OCI-LY7 (cell line): ENCODE measurements at regions not wholly inside any gene's neighbourhood (a gene's known extent, or its start where the extent isn't known, plus 50 kb on each side); places are given as distances from the start of the nearest gene placed in this dataset.
"Not testable (repeated sequence)": the region's sequence is repeated elsewhere in the genome, so short reads cannot be mapped to it uniquely, and the experiment has no call there.

Source experiments
- BruUV-seq: library from RNA; stranded (reverse); fragments of 400-500 nt; replicated peaks from 2 replicates; lab custom pipeline; 2021; lab: Mats Ljungman, UMichigan
- CTCF ChIA-PET: fragments of 300-600 bp; sonication (Branson Sonifier 250); formaldehyde crosslinking; loops from one replicate; lab custom pipeline; 2022; ENCODE audit warnings: antibody characterized with exemption; ENCODE audit not compliant: unreplicated experiment; lab: Charles Lee
- POLR2A ChIA-PET: fragments of 300-600 bp; sonication (Branson Sonifier 250); formaldehyde crosslinking; loops from one replicate; lab custom pipeline; 2022; ENCODE audit warnings: antibody characterized with exemption; lab: Charles Lee
- DNase-seq: peaks from one replicate; pipeline ENCODE4 v3.0.0-alpha.2; 2015; ENCODE audit warnings: low spot score
- H2AFZ ChIP-seq: fragments of 200-600 bp; sonication (generic), shearing (Covaris generic); 2 replicates; pipeline ENCODE4 v1.6.1; 2014; ENCODE audit warnings: mild to moderate bottlenecking, antibody characterized with exemption, low read length, moderate library complexity
- H3K27ac ChIP-seq: fragments of 200-600 bp; sonication (generic); 2 replicates; pipeline ENCODE4 v1.5.1; 2014; ENCODE audit warnings: mixed run types, low read depth, mild to moderate bottlenecking, moderate library complexity, low read length, inconsistent platforms; ENCODE audit not compliant: poor library complexity, severe bottlenecking
- H3K36me3 ChIP-seq: fragments of 200-600 bp; sonication (generic); 2 replicates; pipeline ENCODE4 v1.6.1; 2014; ENCODE audit warnings: mild to moderate bottlenecking, antibody characterized with exemption, low read length, moderate library complexity, mixed read lengths; ENCODE audit not compliant: insufficient read depth
- H3K4me1 ChIP-seq: fragments of 200-600 bp; sonication (generic); 2 replicates; pipeline ENCODE4 v1.5.1; 2014; ENCODE audit warnings: mild to moderate bottlenecking, low read length; ENCODE audit not compliant: insufficient read depth, poor library complexity, severe bottlenecking
- H3K4me2 ChIP-seq: fragments of 200-600 bp; sonication (generic); 2 replicates; pipeline ENCODE4 v1.6.1; 2014; ENCODE audit warnings: mild to moderate bottlenecking, low read length
- H3K4me3 ChIP-seq: fragments of 200-600 bp; sonication (generic); 2 replicates; pipeline ENCODE4 v1.5.1; 2014; ENCODE audit warnings: mild to moderate bottlenecking, low read depth, low read length; ENCODE audit not compliant: poor library complexity, severe bottlenecking
- H3K79me2 ChIP-seq: fragments of 200-600 bp; sonication (generic); 2 replicates; pipeline ENCODE4 v1.6.1; 2016; ENCODE audit warnings: low read depth, mild to moderate bottlenecking, low read length, moderate library complexity, mixed read lengths; ENCODE audit not compliant: insufficient read depth
- H3K9me2 ChIP-seq: fragments of 200-600 bp; sonication (generic); 2 replicates; pipeline ENCODE4 v1.6.1; 2016; ENCODE audit warnings: mild to moderate bottlenecking, low read length, mixed read lengths; ENCODE audit not compliant: insufficient read depth
- H3K9me3 ChIP-seq: fragments of 200-600 bp; sonication (generic); 2 replicates; pipeline ENCODE4 v1.6.1; 2014; ENCODE audit warnings: mild to moderate bottlenecking, mixed run types, low read length, mixed read lengths
- H4K20me1 ChIP-seq: fragments of 200-600 bp; sonication (generic); 2 replicates; pipeline ENCODE4 v1.6.1; 2014; ENCODE audit warnings: mild to moderate bottlenecking, antibody characterized with exemption, low read length, moderate library complexity, mixed read lengths; ENCODE audit not compliant: insufficient read depth
- CTCF ChIP-seq: fragments of 200-600 bp; sonication (generic); conservative IDR thresholded peaks from 2 replicates; pipeline ENCODE4 v1.5.1; 2014; ENCODE audit warnings: mild to moderate bottlenecking, antibody characterized with exemption, low read length, moderate library complexity, mixed read lengths
- EZH2phosphoT487 ChIP-seq: fragments of 200-600 bp; sonication (generic); IDR thresholded peaks from 2 replicates; pipeline ENCODE4 v1.6.1; 2018; ENCODE audit warnings: low read depth, borderline replicate concordance, mild to moderate bottlenecking, mixed run types, antibody characterized with exemption, low read length, moderate library complexity, mixed read lengths
- intact Hi-C: fragments of 100-400 bp; cut with micrococcal nuclease; formaldehyde crosslinking; loops from one replicate; pipeline ENCODE4 v1.10.0; 2022; ENCODE audit not compliant: unreplicated experiment

GRCh38 chr1:157311730-157312081 lies 173.5 kb upstream of the ETV3 start:
- no peaks in the 10 kb centered on the region for H3K36me3 ChIP-seq
- no peaks in the 10 kb centered on the region for H4K20me1 ChIP-seq
- no peak overlapping the region for H3K4me2 ChIP-seq
- no TSS peak for BruUV-seq
- POLR2A ChIA-PET = no interaction called here
- no peaks in the 10 kb centered on the region for H3K4me1 ChIP-seq
- H3K9me2 ChIP-seq = no peaks in the 10 kb centered on the region
- H3K9me3 ChIP-seq = no peaks in the 10 kb centered on the region
- no peak overlapping the region for H3K4me3 ChIP-seq
- TF ChIP-seq EZH2phosphoT487 = no peak
- TF ChIP-seq CTCF = no peak
- H2AFZ ChIP-seq = no peak overlapping the region
- intact Hi-C loops = no loop called here
- CTCF ChIA-PET = no interaction called here
- no peaks in the 10 kb centered on the region for H3K79me2 ChIP-seq
- H3K27ac ChIP-seq = no peak overlapping the region
- DNase-seq = no peak

- H3K79me2 ChIP-seq, H3K4me3 ChIP-seq, BruUV-seq, H3K27ac ChIP-seq, H3K9me3 ChIP-seq, H3K9me2 ChIP-seq, H3K36me3 ChIP-seq, POLR2A ChIA-PET, H3K4me1 ChIP-seq, H3K4me2 ChIP-seq, CTCF ChIA-PET, H4K20me1 ChIP-seq, H2AFZ ChIP-seq, intact Hi-C loops: not testable (repeated sequence)
- peak; percentile 67 for TF ChIP-seq CTCF
- peak; percentile 39 for DNase-seq
Measured at GRCh38 chr1:157310805-157311729, 172.9 kb upstream of the ETV3 start.

- Histone ChIP-seq H3K27ac (no peak overlapping the region), H2AFZ (no peak overlapping the region), H3K79me2 (no peaks in the 10 kb centered on the region), H3K4me2 (no peak overlapping the region), H3K4me1 (no peaks in the 10 kb centered on the region), H3K36me3 (no peaks in the 10 kb centered on the region), H4K20me1 (no peaks in the 10 kb centered on the region), H3K4me3 (no peak overlapping the region), H3K9me3 (no peaks in the 10 kb centered on the region), H3K9me2 (no peaks in the 10 kb centered on the region)
- POLR2A ChIA-PET = no interaction called here
- TF ChIP-seq EZH2phosphoT487 (no peak), CTCF (no peak)
- intact Hi-C loops = no loop called here
- no TSS peak for BruUV-seq
- no peak for DNase-seq
- CTCF ChIA-PET = no interaction called here
Measured at GRCh38 chr1:157310401-157310800, 172.2 kb upstream of the ETV3 start.
